NCI-H1092 (cell line): ENCODE measurements at regions not wholly inside any gene's neighbourhood (a gene's known extent, or its start where the extent isn't known, plus 50 kb on each side); places are given as distances from the start of the nearest gene placed in this dataset.

Experiments
- DNase-seq: peaks from one replicate; lab custom pipeline; 2025; lab: John Stamatoyannopoulos, UW

DNA sequence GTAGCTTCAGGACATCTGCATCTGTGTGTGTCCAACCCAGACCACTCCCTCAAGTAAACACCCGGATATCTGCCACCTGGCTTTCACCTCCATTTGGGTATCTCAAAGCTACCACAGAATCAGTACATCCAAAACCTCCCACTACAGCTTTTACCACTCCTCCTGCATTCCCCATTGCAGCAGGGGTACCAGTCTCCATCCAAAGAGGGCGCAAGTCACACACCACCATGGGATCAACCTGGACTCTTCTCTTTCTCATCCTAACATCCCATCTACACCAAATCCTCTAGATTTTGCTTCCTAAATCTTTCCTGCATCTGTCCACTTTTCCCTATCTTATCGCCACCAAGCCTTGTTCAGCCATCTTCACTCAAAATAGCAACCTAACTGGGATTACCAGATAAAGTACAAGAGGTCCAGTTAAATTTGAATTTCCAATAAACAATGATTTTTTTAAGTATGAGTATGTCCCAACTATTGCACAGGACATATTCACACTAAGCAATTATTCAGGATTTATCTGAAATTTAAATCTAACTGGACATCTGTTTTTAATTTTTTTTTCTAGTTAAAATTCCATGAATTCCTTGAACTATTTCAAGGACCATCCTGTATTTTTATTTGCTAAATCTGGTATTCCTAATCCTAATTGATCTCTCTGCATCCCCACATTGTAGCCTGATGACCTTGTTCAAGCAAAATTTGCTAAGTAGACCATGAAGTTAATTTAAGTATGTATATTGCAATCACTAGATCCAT lies 164.3 kb upstream of the MLN start:
- DNase-seq = no peak

- DNase-seq = no peak
Measured at GRCh38 chr6:33967265-33967767, 163.5 kb upstream of the MLN start.

- DNase-seq = no peak
Measured at GRCh38 chr6:33966536-33966935, 162.7 kb upstream of the MLN start.

DNA sequence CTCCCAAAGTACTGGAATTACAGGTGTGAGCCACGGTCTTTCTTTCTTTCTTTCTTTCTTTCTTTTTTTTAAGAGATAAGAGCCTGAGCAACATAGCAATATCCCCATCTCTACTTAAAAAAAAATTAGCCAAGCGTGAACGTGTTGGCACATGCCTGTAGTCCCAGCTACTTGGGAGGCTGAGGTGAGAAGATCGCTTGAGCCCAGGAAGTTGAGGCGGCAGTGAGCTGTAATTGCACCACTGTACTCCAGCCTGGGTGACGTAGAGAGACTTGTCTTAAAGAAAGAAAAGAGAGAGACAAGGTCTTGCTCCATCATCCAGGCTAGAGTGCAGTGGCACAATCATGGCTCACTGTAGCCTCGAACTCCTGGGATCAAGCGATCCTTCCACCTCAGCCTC lies 162.0 kb upstream of the MLN start:
- DNase-seq = no peak

DNA sequence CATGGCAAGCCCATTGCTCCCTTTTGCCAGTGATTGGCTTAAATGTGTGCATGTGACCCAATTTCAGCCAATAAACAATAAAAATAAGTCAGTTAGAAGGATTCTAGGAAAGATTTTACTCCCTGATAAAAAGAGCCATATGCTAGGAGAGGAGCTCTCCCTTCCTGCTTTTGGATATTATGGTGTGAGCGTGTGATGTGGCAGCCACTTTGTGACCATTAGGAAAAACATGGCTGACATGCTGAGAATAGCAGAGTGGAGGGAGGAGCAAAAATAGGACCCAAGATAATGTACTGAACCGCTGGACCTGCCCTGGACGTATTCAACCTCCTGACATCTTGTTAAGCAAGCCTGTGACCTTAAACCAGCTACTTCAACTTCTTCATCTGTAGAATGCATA lies 160.6 kb upstream of the MLN start:
- no peak for DNase-seq

- no peak for DNase-seq
Measured at GRCh38 chr6:33963136-33963750, 159.4 kb upstream of the MLN start.

DNA sequence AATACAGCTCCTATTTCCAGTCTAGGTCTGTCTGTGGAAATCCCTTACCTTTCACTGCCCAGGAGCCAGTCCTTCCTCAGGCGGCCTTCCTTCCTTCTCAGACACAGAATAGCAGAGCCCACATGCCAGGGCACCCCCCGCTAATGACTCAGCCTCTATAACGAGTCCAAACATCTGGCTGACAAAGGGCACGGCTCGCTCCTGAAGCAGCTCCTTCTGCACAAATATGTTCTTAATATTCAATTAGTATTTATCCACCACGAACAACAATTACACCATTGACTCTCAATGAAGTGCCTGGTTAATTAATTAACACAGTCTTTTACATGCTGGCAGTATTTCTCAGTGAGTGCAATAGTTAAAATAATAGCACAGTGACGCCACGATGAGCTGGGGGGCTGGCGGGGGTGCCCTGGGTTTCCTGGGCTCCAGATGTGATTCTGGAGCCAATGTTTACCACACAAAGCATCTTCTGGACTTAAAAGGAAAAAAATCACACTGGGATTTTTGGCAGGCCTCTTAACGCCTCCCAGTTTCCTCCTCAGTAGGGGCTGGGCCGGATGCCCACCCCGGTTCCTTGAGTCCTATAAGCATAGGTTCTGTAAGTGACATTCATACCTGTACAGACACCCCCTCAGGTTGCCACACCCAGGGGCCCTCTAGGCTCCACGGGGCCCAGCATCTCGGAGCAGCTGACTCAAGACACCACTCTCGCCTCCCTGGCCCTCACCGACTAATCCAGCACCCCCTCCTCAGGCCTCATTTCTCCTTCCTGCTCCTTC lies 158.6 kb upstream of the MLN start:
- DNase-seq = no peak

DNA sequence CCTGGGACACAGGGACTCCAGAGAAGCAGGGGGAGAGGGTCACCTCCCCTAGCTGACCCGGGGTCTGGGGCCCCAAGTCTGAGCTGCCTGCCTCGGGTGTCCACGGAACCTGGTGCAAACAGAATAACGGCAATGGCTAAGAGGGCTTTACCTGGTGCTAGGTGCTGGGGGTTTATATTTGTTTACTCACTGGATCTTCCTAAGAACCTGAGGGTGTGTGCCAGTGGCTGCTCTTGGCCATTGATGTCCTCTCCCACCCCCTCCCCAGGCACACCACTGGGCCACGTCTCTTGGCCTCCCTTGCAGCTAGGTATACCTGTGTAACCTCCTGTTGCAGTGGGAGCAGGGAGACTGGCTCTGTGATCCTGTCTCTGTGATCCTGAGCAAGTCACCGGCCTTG lies 157.9 kb upstream of the MLN start:
- no peak for DNase-seq

GRCh38 chr6:33960345-33961313 lies 156.8 kb upstream of the MLN start:
- DNase-seq = no peak

GRCh38 chr6:33959661-33960344 lies 156.0 kb upstream of the MLN start:
- no peak for DNase-seq

GRCh38 chr6:33959329-33959651 lies 155.5 kb upstream of the MLN start:
- no peak for DNase-seq

DNA sequence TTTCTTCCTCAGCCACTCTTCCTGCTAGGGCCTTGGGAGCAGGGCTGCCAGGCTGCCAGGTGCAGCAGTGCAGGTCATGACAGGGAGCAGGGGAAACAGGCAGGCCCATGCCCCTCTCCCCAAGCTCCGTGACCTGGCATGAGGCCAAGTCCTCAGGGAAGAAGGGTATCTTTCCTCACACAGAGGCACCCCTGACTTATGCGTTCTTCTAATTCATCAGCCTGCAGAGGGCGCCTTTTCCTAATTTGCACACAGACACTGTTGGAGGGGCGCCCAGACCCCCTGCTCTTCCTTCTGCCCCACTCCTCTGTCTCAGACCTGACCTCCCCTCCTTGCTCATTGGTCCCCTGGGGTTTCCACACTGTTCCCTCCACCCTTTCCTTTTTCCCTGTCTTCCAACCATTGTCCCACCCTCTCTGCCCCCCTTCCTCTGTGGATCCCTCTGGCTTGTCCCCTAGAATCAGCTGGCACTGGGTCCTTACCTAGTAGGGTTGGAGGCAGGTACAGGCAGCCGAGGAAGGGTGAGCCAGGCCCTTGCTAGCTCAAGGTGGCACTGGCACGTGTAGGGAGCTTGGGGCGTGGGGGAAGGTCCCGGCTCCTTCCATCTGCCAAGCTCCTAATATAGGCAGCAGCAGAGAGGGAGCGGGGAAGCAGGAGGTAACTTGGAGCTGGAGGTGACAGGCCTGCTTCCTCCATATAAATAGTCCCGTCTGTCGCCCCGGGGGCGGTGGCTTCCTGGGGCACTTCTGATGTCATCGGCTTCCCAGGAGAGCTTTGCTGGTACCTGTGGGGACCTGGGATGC lies 154.9 kb upstream of the MLN start:
- no peak for DNase-seq

- no peak for DNase-seq
Measured at GRCh38 chr6:33957892-33958525, 154.2 kb upstream of the MLN start.

- no peak for DNase-seq
Measured at GRCh38 chr6:33957131-33957891, 153.5 kb upstream of the MLN start.

- no peak for DNase-seq
Measured at GRCh38 chr6:33956206-33956605, 152.4 kb upstream of the MLN start.

- DNase-seq = no peak
Measured at GRCh38 chr6:33955566-33955965, 151.8 kb upstream of the MLN start.

- no peak for DNase-seq
Measured at GRCh38 chr6:33954453-33954852, 150.7 kb upstream of the MLN start.

- DNase-seq = no peak
Measured at GRCh38 chr6:33953171-33953570, 149.4 kb upstream of the MLN start.

- no peak for DNase-seq
Measured at GRCh38 chr6:33952016-33952415, 148.2 kb upstream of the MLN start.
